ENCODE measurements at regions not wholly inside any gene's neighbourhood (a gene's known extent, or its start where the extent isn't known, plus 50 kb on each side); places are given as distances from the start of the nearest gene placed in this dataset.

DNA sequence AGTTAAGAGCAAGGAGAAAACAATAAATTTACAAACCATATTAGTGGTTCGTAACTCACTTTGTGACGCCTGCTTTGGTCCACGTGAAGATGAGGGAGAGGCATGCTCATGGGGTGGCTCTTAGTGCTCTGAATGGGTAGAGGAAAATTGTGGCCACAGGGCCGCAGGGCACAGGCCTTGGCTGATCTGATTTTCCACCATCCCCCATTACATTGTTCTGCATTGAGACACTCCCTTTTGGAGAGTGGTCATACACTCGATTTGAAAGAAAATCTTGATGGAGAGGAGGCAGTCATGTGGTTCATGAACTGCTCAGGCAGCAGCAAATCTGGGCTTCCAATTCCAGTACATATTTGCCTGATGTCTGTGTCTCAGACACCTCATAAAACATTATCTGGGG lies 815.2 kb downstream of the UQCRFS1 start:
- H2AFZ ChIP-seq (ENCODE audit: control insufficient read depth, low read depth, low read length), result no peak overlapping the region
- no peaks in the 10 kb centered on the region for H3K4me1 ChIP-seq (ENCODE audit: control insufficient read depth, insufficient read depth, low read length)
- ChIA-PET SMC1A (ENCODE audit: uncharacterized antibody, unreplicated experiment) (no interaction called here), CTCF (no interaction called here), RAD21 (ENCODE audit: unreplicated experiment) (no interaction called here), POLR2A (no interaction called here)
- no peak overlapping the region for H3K4me3 ChIP-seq
- DNase-seq (ENCODE audit: low read depth, low spot score) (no peak), ATAC-seq (no peak), FAIRE-seq (no peak)
- TF ChIP-seq MXI1 (IDR thresholded peaks at IDR 0.05; ENCODE audit: low read depth, low read length) (no peak), NFYA (IDR thresholded peaks at IDR 0.05; ENCODE audit: borderline replicate concordance, low read depth, low read length) (no peak), IRF4 (IDR thresholded peaks at IDR 0.05; ENCODE audit: low read depth, low read length) (no peak), NFIC (IDR thresholded peaks at IDR 0.05; ENCODE audit: low read depth, low read length) (no peak), WRNIP1 (IDR thresholded peaks at IDR 0.05; ENCODE audit: borderline replicate concordance, low read depth, low read length) (no peak), JUND (IDR thresholded peaks at IDR 0.05; ENCODE audit: low read depth, low read length) (no peak)
- TF ChIP-seq, protein P1, sequence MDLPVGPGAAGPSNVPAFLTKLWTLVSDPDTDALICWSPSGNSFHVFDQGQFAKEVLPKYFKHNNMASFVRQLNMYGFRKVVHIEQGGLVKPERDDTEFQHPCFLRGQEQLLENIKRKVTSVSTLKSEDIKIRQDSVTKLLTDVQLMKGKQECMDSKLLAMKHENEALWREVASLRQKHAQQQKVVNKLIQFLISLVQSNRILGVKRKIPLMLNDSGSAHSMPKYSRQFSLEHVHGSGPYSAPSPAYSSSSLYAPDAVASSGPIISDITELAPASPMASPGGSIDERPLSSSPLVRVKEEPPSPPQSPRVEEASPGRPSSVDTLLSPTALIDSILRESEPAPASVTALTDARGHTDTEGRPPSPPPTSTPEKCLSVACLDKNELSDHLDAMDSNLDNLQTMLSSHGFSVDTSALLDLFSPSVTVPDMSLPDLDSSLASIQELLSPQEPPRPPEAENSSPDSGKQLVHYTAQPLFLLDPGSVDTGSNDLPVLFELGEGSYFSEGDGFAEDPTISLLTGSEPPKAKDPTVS (IDR thresholded peaks at IDR 0.05; ENCODE audit: low read depth, low read length), result no peak
- TF ChIP-seq, protein P2, sequence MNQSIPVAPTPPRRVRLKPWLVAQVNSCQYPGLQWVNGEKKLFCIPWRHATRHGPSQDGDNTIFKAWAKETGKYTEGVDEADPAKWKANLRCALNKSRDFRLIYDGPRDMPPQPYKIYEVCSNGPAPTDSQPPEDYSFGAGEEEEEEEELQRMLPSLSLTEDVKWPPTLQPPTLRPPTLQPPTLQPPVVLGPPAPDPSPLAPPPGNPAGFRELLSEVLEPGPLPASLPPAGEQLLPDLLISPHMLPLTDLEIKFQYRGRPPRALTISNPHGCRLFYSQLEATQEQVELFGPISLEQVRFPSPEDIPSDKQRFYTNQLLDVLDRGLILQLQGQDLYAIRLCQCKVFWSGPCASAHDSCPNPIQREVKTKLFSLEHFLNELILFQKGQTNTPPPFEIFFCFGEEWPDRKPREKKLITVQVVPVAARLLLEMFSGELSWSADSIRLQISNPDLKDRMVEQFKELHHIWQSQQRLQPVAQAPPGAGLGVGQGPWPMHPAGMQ (IDR thresholded peaks at IDR 0.05; ENCODE audit: borderline replicate concordance), result no peak
- TF ChIP-seq, protein P3, sequence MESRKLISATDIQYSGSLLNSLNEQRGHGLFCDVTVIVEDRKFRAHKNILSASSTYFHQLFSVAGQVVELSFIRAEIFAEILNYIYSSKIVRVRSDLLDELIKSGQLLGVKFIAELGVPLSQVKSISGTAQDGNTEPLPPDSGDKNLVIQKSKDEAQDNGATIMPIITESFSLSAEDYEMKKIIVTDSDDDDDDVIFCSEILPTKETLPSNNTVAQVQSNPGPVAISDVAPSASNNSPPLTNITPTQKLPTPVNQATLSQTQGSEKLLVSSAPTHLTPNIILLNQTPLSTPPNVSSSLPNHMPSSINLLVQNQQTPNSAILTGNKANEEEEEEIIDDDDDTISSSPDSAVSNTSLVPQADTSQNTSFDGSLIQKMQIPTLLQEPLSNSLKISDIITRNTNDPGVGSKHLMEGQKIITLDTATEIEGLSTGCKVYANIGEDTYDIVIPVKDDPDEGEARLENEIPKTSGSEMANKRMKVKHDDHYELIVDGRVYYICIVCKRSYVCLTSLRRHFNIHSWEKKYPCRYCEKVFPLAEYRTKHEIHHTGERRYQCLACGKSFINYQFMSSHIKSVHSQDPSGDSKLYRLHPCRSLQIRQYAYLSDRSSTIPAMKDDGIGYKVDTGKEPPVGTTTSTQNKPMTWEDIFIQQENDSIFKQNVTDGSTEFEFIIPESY (IDR thresholded peaks at IDR 0.05), result no peak
- TF ChIP-seq, protein P4, sequence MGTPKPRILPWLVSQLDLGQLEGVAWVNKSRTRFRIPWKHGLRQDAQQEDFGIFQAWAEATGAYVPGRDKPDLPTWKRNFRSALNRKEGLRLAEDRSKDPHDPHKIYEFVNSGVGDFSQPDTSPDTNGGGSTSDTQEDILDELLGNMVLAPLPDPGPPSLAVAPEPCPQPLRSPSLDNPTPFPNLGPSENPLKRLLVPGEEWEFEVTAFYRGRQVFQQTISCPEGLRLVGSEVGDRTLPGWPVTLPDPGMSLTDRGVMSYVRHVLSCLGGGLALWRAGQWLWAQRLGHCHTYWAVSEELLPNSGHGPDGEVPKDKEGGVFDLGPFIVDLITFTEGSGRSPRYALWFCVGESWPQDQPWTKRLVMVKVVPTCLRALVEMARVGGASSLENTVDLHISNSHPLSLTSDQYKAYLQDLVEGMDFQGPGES (IDR thresholded peaks at IDR 0.05), result no peak
- TF ChIP-seq, protein P5, sequence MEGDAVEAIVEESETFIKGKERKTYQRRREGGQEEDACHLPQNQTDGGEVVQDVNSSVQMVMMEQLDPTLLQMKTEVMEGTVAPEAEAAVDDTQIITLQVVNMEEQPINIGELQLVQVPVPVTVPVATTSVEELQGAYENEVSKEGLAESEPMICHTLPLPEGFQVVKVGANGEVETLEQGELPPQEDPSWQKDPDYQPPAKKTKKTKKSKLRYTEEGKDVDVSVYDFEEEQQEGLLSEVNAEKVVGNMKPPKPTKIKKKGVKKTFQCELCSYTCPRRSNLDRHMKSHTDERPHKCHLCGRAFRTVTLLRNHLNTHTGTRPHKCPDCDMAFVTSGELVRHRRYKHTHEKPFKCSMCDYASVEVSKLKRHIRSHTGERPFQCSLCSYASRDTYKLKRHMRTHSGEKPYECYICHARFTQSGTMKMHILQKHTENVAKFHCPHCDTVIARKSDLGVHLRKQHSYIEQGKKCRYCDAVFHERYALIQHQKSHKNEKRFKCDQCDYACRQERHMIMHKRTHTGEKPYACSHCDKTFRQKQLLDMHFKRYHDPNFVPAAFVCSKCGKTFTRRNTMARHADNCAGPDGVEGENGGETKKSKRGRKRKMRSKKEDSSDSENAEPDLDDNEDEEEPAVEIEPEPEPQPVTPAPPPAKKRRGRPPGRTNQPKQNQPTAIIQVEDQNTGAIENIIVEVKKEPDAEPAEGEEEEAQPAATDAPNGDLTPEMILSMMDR (IDR thresholded peaks at IDR 0.05 in 2 of 3, conservative IDR thresholded peaks at IDR 0.05 in 1 of 3; ENCODE audit: control insufficient read depth in 2 of 3, extremely low read depth in 1 of 3, insufficient read depth in 1 of 3, low read depth in 3 of 3, low read length in 3 of 3), result no peak
- TF ChIP-seq, protein P6, sequence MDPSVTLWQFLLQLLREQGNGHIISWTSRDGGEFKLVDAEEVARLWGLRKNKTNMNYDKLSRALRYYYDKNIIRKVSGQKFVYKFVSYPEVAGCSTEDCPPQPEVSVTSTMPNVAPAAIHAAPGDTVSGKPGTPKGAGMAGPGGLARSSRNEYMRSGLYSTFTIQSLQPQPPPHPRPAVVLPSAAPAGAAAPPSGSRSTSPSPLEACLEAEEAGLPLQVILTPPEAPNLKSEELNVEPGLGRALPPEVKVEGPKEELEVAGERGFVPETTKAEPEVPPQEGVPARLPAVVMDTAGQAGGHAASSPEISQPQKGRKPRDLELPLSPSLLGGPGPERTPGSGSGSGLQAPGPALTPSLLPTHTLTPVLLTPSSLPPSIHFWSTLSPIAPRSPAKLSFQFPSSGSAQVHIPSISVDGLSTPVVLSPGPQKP (IDR thresholded peaks at IDR 0.05; ENCODE audit: low read depth, low read length), result no peak
- H3K4me2 ChIP-seq (ENCODE audit: control insufficient read depth, insufficient read depth), result no peak overlapping the region
- H3K79me2 ChIP-seq (ENCODE audit: control insufficient read depth, insufficient read depth, low read length), result no peaks in the 10 kb centered on the region
- H3K27me3 ChIP-seq (replicated peaks in 1 of 2; ENCODE audit: control insufficient read depth in 2 of 2, insufficient read depth in 2 of 2, low read length in 1 of 2), result no peaks in the 10 kb centered on the region
- no peak overlapping the region for H3K9ac ChIP-seq (ENCODE audit: control insufficient read depth, insufficient read depth, low read length)
- no peak overlapping the region for H3K27ac ChIP-seq (ENCODE audit: control insufficient read depth, insufficient read depth)
- H3K36me3 ChIP-seq (ENCODE audit: control insufficient read depth in 2 of 2, insufficient read depth in 2 of 2, low read length in 1 of 2), result no peaks in the 10 kb centered on the region
- H3K9me3 ChIP-seq (replicated peaks; ENCODE audit: control insufficient read depth, insufficient read depth, low read length), result no peaks in the 10 kb centered on the region; the same call in 2 of the 3 replicates
- intact Hi-C loops (cut with micrococcal nuclease; ENCODE audit: unreplicated experiment), result no loop called here
- in situ Hi-C loops (cut with MboI), result no loop called here
- no TSS peak for BruUV-seq (replicated peaks)
- no peaks in the 10 kb centered on the region for H4K20me1 ChIP-seq (ENCODE audit: control insufficient read depth, insufficient read depth)
- 26% methylated on average over 5 of the region's 5 CpGs for WGBS (ENCODE audit: insufficient coverage, insufficient replicate concordance, low lambda C conversion rate, missing lambda C conversion rate)
